D721Med (cell line): ENCODE measurements at regions not wholly inside any gene's neighbourhood (a gene's known extent, or its start where the extent isn't known, plus 50 kb on each side); places are given as distances from the start of the nearest gene placed in this dataset.
"Not testable (repeated sequence)": the region's sequence is repeated elsewhere in the genome, so short reads cannot be mapped to it uniquely, and the experiment has no call there.

Experiments used
- DNase-seq: peaks from one replicate; pipeline ENCODE4 v3.0.0; 2011; ENCODE audit warnings: low spot score; ENCODE audit not compliant: insufficient read length
- FAIRE-seq: peaks from 2 replicates; lab custom pipeline; 2011; peaks lifted over from hg19 to GRCh38; lab: Jason Lieb, UNC
- TF ChIP-seq, protein P1 (sequence below): IDR thresholded peaks from 2 replicates; pipeline ENCODE4 v1.5.1; 2012; ENCODE audit warnings: mild to moderate bottlenecking, control low read depth; ENCODE audit not compliant: insufficient read depth; ENCODE audit errors: missing control alignments

DNA sequence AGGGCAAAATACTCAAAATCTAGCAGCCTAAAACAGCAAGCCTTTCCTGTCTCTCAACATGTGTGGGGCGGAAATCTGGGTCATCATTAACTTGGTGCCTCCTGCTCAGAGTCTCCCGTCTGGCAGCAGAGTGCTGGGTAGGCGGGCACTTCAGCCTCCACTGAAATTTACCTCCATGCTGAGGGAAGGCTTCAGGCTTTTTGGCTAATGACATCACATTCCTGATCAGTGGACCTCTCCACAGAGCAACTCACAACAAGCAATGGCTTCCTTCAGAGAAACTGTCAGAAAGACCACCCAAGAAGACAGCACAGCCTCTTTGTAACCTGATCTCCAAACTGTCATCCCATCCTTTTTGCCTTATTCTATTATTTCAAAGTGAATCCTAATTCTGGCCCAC lies 1109.0 kb downstream of the UQCRFS1 start:
- DNase-seq, result no peak
- FAIRE-seq, result no peak
- TF ChIP-seq, protein P1, sequence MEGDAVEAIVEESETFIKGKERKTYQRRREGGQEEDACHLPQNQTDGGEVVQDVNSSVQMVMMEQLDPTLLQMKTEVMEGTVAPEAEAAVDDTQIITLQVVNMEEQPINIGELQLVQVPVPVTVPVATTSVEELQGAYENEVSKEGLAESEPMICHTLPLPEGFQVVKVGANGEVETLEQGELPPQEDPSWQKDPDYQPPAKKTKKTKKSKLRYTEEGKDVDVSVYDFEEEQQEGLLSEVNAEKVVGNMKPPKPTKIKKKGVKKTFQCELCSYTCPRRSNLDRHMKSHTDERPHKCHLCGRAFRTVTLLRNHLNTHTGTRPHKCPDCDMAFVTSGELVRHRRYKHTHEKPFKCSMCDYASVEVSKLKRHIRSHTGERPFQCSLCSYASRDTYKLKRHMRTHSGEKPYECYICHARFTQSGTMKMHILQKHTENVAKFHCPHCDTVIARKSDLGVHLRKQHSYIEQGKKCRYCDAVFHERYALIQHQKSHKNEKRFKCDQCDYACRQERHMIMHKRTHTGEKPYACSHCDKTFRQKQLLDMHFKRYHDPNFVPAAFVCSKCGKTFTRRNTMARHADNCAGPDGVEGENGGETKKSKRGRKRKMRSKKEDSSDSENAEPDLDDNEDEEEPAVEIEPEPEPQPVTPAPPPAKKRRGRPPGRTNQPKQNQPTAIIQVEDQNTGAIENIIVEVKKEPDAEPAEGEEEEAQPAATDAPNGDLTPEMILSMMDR, result no peak

DNA sequence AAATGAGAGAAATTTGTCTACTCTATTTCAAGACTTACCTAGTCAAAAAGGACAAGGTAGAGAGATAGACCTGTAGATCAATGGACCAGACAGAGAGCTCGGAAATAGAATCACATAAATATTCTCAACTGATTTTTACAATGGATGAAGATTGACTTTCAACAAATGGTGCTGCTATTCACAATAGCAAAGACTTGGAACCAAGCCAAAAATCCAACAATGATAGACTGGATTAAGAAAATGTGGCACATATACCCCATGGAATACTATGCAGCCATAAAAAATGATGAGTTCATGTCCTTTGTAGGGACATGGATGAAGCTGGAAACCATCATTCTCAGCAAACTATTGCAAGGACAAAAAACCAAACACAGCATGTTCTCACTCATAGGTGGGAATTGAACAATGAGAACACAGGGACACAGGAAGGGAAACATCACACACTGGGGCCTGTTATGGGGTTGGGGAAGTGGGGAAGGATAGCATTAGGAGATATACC lies 1128.2 kb downstream of the UQCRFS1 start:
- DNase-seq, FAIRE-seq: not testable (repeated sequence)

DNA sequence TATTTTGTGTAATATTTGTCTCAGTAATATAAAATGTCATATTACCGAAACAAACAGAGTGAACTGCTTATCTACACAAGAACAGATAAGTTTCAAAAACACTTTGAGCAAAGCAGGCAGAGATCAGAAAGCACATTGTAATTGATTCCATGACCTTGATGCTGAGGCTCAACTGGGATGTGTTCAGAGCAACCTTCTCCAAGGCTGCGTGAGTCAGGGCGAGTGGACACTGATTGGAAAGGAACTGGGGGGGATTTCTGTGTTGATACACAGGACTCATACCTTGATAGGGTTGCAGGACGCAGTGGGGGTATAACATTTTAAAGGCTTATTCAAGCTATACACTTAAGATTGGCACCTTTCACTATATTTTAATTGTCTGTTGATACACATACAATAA lies 1136.3 kb downstream of the UQCRFS1 start:
- DNase-seq (no peak), FAIRE-seq (no peak)

DNA sequence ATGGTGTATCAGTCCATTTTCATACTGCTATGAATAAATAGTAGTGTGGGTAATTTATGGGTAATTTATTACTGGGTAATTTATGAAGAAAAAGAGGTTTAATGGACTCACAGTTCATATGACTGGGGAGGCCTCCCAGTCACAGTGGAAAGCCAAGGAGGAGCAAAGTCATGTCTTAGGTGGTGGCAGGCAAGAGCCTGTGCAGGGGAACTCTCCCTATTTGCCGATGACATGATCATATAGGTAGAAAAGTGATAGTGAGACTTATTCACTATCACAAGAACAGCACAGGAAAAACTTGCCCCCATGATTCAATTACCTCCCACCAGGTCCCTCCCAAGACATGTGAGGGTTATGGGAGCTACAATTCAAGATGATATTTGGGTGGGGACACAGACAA lies 1137.7 kb downstream of the UQCRFS1 start:
- TF ChIP-seq, protein P1, result no peak
- FAIRE-seq, result no peak
- no peak for DNase-seq

More for the DNA sequence above, 1136.3 kb downstream of the UQCRFS1 start:
- TF ChIP-seq, protein P1, result no peak

DNA sequence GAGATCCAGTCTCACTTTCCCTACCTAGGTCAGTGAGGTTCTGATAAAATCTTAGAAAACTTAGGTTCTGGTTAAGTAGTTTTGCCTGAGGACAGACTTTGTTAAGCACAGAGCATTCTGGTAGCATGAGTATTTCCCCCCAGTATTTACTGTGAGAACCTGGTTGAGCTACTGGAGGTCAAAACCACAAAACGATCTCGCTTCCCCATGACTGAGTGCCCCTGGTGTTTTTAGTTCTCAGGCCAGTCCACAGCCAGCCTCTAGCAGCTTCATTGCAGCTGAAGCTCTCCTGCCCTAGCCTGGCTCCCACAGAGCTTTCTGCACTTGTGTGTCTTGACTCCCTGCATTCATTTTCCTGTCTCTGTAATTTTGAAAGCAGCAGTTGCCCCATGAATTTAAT lies 1138.2 kb downstream of the UQCRFS1 start:
- FAIRE-seq (no peak), DNase-seq (no peak)
- TF ChIP-seq, protein P1, result no peak

DNA sequence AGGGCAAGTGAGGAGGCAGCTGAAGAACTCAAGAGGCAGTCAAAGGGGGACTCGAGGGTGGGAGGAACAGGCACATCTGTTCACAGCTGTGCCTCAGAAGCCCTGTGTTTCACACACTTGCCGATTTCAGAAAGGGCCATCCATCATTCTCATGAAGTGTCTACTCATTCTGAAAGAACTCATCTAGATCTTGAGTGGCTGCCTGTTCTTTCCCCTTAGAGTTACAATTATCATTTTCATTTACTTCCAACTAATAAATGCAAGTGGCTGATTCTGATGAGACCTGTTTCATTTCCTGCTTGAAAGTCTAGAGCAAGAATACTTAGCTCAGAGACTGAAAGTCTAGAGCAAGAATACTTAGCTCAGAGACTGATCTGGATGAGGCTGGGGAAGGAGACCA lies 1145.1 kb downstream of the UQCRFS1 start:
- no peak for DNase-seq
- TF ChIP-seq, protein P1, result no peak
- FAIRE-seq, result no peak

DNA sequence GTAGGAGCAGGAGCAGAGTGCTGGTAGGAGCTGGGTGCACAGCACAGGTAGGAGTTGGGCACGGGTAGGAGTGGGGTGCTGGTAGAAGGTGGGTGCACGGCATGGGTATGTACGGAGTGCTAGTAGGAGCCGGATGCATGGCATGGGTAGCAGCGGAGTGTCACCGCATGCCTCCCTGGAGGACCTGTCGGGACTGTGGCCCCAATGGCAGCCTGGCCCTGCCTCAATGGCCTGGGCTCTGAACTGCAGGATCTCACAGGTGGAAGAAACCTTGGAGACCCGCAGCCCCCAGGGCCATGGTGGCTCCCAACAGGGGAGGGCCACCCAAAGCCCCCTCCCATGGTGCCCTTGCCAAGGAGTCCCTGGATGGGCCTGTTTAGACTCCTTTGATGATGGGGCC lies 1146.0 kb downstream of the UQCRFS1 start:
- DNase-seq (no peak), FAIRE-seq (no peak)
- TF ChIP-seq, protein P1, result no peak

DNA sequence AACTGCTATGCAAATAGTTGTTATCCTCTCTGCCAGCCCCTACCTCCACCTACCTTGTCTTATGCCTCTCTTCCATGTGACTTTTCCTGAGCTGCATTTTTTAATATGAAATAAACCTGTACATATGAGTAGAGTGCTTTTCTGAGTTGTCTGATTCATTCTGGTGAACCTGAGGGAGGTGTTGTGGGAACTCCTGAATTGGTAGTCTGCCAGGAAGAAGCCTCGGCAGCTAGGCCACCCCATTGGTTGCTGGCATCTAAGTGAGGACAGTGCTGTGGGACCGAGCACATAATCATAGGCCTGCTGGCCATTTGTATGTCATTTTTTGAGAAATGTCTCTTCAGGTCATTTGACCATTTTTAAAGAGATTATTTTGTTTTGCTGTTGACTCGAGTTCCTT lies 1146.8 kb downstream of the UQCRFS1 start:
- no peak for DNase-seq
- FAIRE-seq, result no peak
- TF ChIP-seq, protein P1, result no peak
